Liver (tissue), 8 donors: ENCODE measurements at regions not wholly inside any gene's neighbourhood (a gene's known extent, or its start where the extent isn't known, plus 50 kb on each side); places are given as distances from the start of the nearest gene placed in this dataset.

Experiments used
- DNase-seq: peaks from one replicate; pipeline ENCODE4 v3.0.0-alpha.2; 2017; ENCODE audit warnings: low spot score
- H3K27ac ChIP-seq, 2 donors: one replicate each; pipeline ENCODE4 v1.7.0; 2013; ENCODE audit warnings: inconsistent platforms in 2 of 2, low read length in 2 of 2, control low read depth in 1 of 2, low read depth in 1 of 2, mild to moderate bottlenecking in 1 of 2
- H3K27me3 ChIP-seq, 4 donors: one replicate each; pipeline versions ENCODE4 v1.6.1 to v1.7.0; 2013; ENCODE audit warnings: low read length in 3 of 4, inconsistent platforms in 1 of 4, mild to moderate bottlenecking in 1 of 4, moderate library complexity in 1 of 4; ENCODE audit not compliant: control insufficient read depth in 4 of 4, insufficient read depth in 4 of 4
- H3K36me3 ChIP-seq, 4 donors: one replicate each; pipeline versions ENCODE4 v1.6.1 to v1.7.0; 2013; ENCODE audit warnings: low read length in 3 of 4, mild to moderate bottlenecking in 3 of 4, low read depth in 1 of 4, moderate library complexity in 1 of 4; ENCODE audit not compliant: control insufficient read depth in 4 of 4, insufficient read depth in 3 of 4
- H3K4me1 ChIP-seq, 4 donors: one replicate each; pipeline versions ENCODE4 v1.6.1 to v1.7.0; 2013; ENCODE audit warnings: low read length in 3 of 4, mild to moderate bottlenecking in 3 of 4, moderate library complexity in 1 of 4; ENCODE audit not compliant: control insufficient read depth in 4 of 4, insufficient read depth in 4 of 4
- H3K4me3 ChIP-seq, 3 donors: one replicate each; pipeline versions ENCODE4 v1.6.1 to v1.7.0; 2013; ENCODE audit warnings: low read length in 3 of 3, control low read depth in 1 of 3, low read depth in 1 of 3, mild to moderate bottlenecking in 1 of 3
- H3K9ac ChIP-seq, 2 donors: one replicate each; pipeline ENCODE4 v1.7.0; 2013; ENCODE audit warnings: low read length in 2 of 2, mild to moderate bottlenecking in 2 of 2, moderate library complexity in 2 of 2, control low read depth in 1 of 2, low read depth in 1 of 2
- H3K9me3 ChIP-seq, 4 donors: one replicate each; pipeline versions ENCODE4 v1.6.1 to v1.7.0; 2013; ENCODE audit warnings: low read length in 3 of 4; ENCODE audit not compliant: control insufficient read depth in 4 of 4
- CTCF ChIP-seq: fragments of 150-350 bp; IDR thresholded peaks from 2 replicates; pipeline ENCODE4 v1.5.1; 2017; ENCODE audit warnings: improper control_type of control experiment, low read depth, low read length; ENCODE audit not compliant: missing input control
- EGR1 ChIP-seq, 2 donors: IDR thresholded peaks; 2 replicates each; pipeline ENCODE4 v1.6.1; 2016 to 2018; ENCODE audit warnings: antibody characterized with exemption in 2 of 2, low read depth in 2 of 2
- FOXA1 ChIP-seq: IDR thresholded peaks from 2 replicates; pipeline ENCODE4 v1.6.1; 2016; ENCODE audit warnings: antibody characterized with exemption
- FOXA2 ChIP-seq: IDR thresholded peaks from 2 replicates; pipeline ENCODE4 v1.6.1; 2016; ENCODE audit warnings: antibody characterized with exemption
- GABPA ChIP-seq, 2 donors: IDR thresholded peaks in 1 of 2; conservative IDR thresholded peaks in 1 of 2; 2 replicates each; pipeline ENCODE4 v1.6.1; 2016; ENCODE audit warnings: antibody characterized with exemption in 2 of 2, mild to moderate bottlenecking in 1 of 2, moderate library complexity in 1 of 2
- HNF4A ChIP-seq, 2 donors: conservative IDR thresholded peaks; 2 replicates each; pipeline ENCODE4 v1.6.1; 2016; ENCODE audit warnings: antibody characterized with exemption in 2 of 2, mild to moderate bottlenecking in 2 of 2
- HNF4G ChIP-seq: IDR thresholded peaks from 2 replicates; pipeline ENCODE4 v1.6.1; 2016; ENCODE audit warnings: antibody characterized with exemption
- JUND ChIP-seq, 2 donors: IDR thresholded peaks; 2 replicates each; pipeline ENCODE4 v1.6.1; 2016; ENCODE audit warnings: antibody characterized with exemption in 2 of 2
- NR2F2 ChIP-seq: IDR thresholded peaks from 2 replicates; pipeline ENCODE4 v1.6.1; 2016; ENCODE audit warnings: antibody characterized with exemption
- RAD21 ChIP-seq, 2 donors: IDR thresholded peaks; 2 replicates each; pipeline ENCODE4 v1.6.1; 2016; ENCODE audit warnings: antibody characterized with exemption in 2 of 2, mild to moderate bottlenecking in 2 of 2
- RXRA ChIP-seq, 2 donors: IDR thresholded peaks; 2 replicates each; pipeline ENCODE4 v1.6.1; 2017 to 2018; ENCODE audit warnings: antibody characterized with exemption in 2 of 2, mild to moderate bottlenecking in 1 of 2
- SP1 ChIP-seq: IDR thresholded peaks from 2 replicates; pipeline ENCODE4 v1.6.1; 2018; ENCODE audit warnings: antibody characterized with exemption, mild to moderate bottlenecking
- TAF1 ChIP-seq: conservative IDR thresholded peaks from 2 replicates; pipeline ENCODE4 v1.6.1; 2016; ENCODE audit warnings: antibody characterized with exemption, mild to moderate bottlenecking
- YY1 ChIP-seq: IDR thresholded peaks from 2 replicates; pipeline ENCODE4 v1.6.1; 2016; ENCODE audit warnings: antibody characterized with exemption, mild to moderate bottlenecking
- WGBS: extraction: QIAGEN DNeasy Blood & Tissue Kit; methylation state at CpG from one replicate; pipeline ENCODE4 v1.1.7; 2013; 5-methylcytosine and 5-hydroxymethylcytosine counted together
- TF ChIP-seq, protein P1 (sequence below): IDR thresholded peaks from 2 replicates; pipeline ENCODE4 v1.6.1; 2016; ENCODE audit warnings: antibody characterized with exemption
- TF ChIP-seq, protein P2 (sequence below): IDR thresholded peaks from 2 replicates; pipeline ENCODE4 v1.6.1; 2016; ENCODE audit warnings: antibody characterized with exemption, mild to moderate bottlenecking
- TF ChIP-seq, protein P3 (sequence below): IDR thresholded peaks from 2 replicates; pipeline ENCODE4 v1.6.1; 2016; ENCODE audit warnings: antibody characterized with exemption
- TF ChIP-seq, protein P4 (sequence below): IDR thresholded peaks from 2 replicates; pipeline ENCODE4 v1.6.1; 2016; ENCODE audit warnings: antibody characterized with exemption
- donor health status: healthy.
- donor health status: healthy.
- donor health status: healthy.
- donor health status: healthy.
- donor health status: healthy.

GRCh38 chr2:212609479-212609878, 70.9 kb upstream of the ERBB4 start:
- H3K4me3 ChIP-seq, result no peak overlapping the region
- H3K4me1 ChIP-seq, result no peaks in the 10 kb centered on the region
- TF ChIP-seq EGR1 (IDR thresholded peaks at IDR 0.05; ENCODE audit: low read depth in 2 of 2) (no peak), SP1 (no peak), RAD21 (IDR thresholded peaks at IDR 0.05) (no peak), FOXA1 (no peak), RXRA (IDR thresholded peaks at IDR 0.05) (no peak), HNF4G (no peak), YY1 (no peak), JUND (IDR thresholded peaks at IDR 0.05) (no peak), FOXA2 (no peak), CTCF (no peak), TAF1 (no peak), HNF4A (conservative IDR thresholded peaks at IDR 0.05) (no peak), GABPA (IDR thresholded peaks at IDR 0.05 in 1 of 2, conservative IDR thresholded peaks at IDR 0.05 in 1 of 2) (no peak)
- TF ChIP-seq, protein P1, sequence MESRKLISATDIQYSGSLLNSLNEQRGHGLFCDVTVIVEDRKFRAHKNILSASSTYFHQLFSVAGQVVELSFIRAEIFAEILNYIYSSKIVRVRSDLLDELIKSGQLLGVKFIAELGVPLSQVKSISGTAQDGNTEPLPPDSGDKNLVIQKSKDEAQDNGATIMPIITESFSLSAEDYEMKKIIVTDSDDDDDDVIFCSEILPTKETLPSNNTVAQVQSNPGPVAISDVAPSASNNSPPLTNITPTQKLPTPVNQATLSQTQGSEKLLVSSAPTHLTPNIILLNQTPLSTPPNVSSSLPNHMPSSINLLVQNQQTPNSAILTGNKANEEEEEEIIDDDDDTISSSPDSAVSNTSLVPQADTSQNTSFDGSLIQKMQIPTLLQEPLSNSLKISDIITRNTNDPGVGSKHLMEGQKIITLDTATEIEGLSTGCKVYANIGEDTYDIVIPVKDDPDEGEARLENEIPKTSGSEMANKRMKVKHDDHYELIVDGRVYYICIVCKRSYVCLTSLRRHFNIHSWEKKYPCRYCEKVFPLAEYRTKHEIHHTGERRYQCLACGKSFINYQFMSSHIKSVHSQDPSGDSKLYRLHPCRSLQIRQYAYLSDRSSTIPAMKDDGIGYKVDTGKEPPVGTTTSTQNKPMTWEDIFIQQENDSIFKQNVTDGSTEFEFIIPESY, result no peak
- TF ChIP-seq, protein P2, sequence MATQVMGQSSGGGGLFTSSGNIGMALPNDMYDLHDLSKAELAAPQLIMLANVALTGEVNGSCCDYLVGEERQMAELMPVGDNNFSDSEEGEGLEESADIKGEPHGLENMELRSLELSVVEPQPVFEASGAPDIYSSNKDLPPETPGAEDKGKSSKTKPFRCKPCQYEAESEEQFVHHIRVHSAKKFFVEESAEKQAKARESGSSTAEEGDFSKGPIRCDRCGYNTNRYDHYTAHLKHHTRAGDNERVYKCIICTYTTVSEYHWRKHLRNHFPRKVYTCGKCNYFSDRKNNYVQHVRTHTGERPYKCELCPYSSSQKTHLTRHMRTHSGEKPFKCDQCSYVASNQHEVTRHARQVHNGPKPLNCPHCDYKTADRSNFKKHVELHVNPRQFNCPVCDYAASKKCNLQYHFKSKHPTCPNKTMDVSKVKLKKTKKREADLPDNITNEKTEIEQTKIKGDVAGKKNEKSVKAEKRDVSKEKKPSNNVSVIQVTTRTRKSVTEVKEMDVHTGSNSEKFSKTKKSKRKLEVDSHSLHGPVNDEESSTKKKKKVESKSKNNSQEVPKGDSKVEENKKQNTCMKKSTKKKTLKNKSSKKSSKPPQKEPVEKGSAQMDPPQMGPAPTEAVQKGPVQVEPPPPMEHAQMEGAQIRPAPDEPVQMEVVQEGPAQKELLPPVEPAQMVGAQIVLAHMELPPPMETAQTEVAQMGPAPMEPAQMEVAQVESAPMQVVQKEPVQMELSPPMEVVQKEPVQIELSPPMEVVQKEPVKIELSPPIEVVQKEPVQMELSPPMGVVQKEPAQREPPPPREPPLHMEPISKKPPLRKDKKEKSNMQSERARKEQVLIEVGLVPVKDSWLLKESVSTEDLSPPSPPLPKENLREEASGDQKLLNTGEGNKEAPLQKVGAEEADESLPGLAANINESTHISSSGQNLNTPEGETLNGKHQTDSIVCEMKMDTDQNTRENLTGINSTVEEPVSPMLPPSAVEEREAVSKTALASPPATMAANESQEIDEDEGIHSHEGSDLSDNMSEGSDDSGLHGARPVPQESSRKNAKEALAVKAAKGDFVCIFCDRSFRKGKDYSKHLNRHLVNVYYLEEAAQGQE, result no peak
- TF ChIP-seq, protein P3, sequence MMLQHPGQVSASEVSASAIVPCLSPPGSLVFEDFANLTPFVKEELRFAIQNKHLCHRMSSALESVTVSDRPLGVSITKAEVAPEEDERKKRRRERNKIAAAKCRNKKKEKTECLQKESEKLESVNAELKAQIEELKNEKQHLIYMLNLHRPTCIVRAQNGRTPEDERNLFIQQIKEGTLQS, result no peak
- TF ChIP-seq, protein P4, sequence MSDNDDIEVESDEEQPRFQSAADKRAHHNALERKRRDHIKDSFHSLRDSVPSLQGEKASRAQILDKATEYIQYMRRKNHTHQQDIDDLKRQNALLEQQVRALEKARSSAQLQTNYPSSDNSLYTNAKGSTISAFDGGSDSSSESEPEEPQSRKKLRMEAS, result no peak
- no peak overlapping the region for H3K9ac ChIP-seq
- no peak for DNase-seq
- H3K27me3 ChIP-seq, result no peaks in the 10 kb centered on the region
- no peaks in the 10 kb centered on the region for H3K9me3 ChIP-seq
- no peaks in the 10 kb centered on the region for H3K36me3 ChIP-seq
- 76% methylated on average over 3 of the region's 3 CpGs for WGBS
- no peak overlapping the region for H3K27ac ChIP-seq

DNA sequence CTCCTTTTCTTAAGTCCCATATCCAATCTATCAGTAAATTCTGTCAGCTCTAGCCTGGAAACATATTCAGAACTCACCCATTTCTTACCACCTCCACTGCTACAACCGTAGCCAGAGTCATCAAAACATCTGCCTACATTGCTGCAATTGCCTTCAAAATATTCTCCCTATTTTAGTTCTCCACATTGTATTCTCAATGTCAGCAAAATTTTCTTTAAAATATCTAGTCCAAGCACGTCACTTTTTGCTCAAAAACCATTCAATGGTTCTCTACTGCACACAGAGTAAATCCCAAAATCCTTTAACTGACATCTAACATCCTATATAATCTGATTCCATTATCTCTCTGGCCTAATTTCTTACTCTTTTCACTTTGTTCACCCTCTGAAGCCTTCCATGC, 68.5 kb upstream of the ERBB4 start:
- Histone ChIP-seq H3K27me3 (no peaks in the 10 kb centered on the region), H3K9me3 (no peaks in the 10 kb centered on the region), H3K27ac (no peak overlapping the region), H3K4me1 (no peaks in the 10 kb centered on the region), H3K36me3 (no peaks in the 10 kb centered on the region), H3K4me3 (no peak overlapping the region), H3K9ac (no peak overlapping the region)
- 49% methylated on average over 2 of the region's 2 CpGs for WGBS
- TF ChIP-seq RXRA (IDR thresholded peaks at IDR 0.05), result no peak
- no peak for TF ChIP-seq CTCF
- no peak for TF ChIP-seq HNF4A (conservative IDR thresholded peaks at IDR 0.05)
- TF ChIP-seq, protein P3, result no peak
- no peak for TF ChIP-seq YY1
- TF ChIP-seq JUND (IDR thresholded peaks at IDR 0.05), result no peak
- TF ChIP-seq, protein P1, result no peak
- no peak for TF ChIP-seq SP1
- no peak for TF ChIP-seq GABPA (IDR thresholded peaks at IDR 0.05 in 1 of 2, conservative IDR thresholded peaks at IDR 0.05 in 1 of 2)
- TF ChIP-seq NR2F2, result no peak
- no peak for TF ChIP-seq HNF4G
- TF ChIP-seq RAD21 (IDR thresholded peaks at IDR 0.05), result no peak
- no peak for TF ChIP-seq FOXA2
- DNase-seq, result no peak
